PC-9 (cell line): ENCODE measurements at regions not wholly inside any gene's neighbourhood (a gene's known extent, or its start where the extent isn't known, plus 50 kb on each side); places are given as distances from the start of the nearest gene placed in this dataset.

Source experiments
- EZH2 ChIP-seq: fragments of 200-600 bp; sonication (generic); IDR thresholded peaks from 2 replicates; pipeline ENCODE4 v1.8.0; 2017; ENCODE audit warnings: antibody characterized with exemption, low read depth
- TF ChIP-seq, protein P1 (sequence below): fragments of 200-600 bp; sonication (generic); conservative IDR thresholded peaks from 2 replicates; pipeline ENCODE4 v1.6.1; 2017; ENCODE audit warnings: mixed run types, antibody characterized with exemption, mild to moderate bottlenecking, moderate library complexity

DNA sequence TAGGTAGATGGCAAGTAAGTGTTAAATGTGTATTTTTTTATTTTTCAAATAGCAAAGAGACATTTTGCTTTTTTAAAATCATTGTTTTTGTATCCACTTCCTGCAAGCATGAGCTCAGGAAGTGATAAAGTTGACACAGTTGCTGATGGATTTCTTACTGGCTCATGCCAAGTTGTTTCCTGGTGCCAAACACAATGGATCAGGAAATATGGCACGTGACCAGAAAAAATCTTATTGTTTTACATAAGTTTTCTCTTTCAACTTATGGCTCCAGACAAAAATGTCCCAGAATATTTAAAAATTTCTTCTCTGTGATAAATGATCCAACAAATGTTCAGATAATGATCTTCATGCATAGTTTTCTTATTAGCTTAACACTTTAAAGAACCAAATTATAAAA lies 1279.1 kb upstream of the FLRT2 start:
- TF ChIP-seq, protein P1, sequence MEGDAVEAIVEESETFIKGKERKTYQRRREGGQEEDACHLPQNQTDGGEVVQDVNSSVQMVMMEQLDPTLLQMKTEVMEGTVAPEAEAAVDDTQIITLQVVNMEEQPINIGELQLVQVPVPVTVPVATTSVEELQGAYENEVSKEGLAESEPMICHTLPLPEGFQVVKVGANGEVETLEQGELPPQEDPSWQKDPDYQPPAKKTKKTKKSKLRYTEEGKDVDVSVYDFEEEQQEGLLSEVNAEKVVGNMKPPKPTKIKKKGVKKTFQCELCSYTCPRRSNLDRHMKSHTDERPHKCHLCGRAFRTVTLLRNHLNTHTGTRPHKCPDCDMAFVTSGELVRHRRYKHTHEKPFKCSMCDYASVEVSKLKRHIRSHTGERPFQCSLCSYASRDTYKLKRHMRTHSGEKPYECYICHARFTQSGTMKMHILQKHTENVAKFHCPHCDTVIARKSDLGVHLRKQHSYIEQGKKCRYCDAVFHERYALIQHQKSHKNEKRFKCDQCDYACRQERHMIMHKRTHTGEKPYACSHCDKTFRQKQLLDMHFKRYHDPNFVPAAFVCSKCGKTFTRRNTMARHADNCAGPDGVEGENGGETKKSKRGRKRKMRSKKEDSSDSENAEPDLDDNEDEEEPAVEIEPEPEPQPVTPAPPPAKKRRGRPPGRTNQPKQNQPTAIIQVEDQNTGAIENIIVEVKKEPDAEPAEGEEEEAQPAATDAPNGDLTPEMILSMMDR, result no peak
- no peak for TF ChIP-seq EZH2
